Thoracic aorta (tissue), 2 donors: ENCODE measurements at regions not wholly inside any gene's neighbourhood (a gene's known extent, or its start where the extent isn't known, plus 50 kb on each side); places are given as distances from the start of the nearest gene placed in this dataset.

Experiments
- ATAC-seq: fragments of 150-250 bp; one replicate; pipeline ENCODE4 v1.8.0; 2017; ENCODE audit warnings: low read depth; ENCODE audit not compliant: insufficient number of reproducible peaks, low FRiP score
- DNase-seq: peaks from one replicate; pipeline ENCODE4 v3.0.0-alpha.2; 2020; ENCODE audit warnings: low spot score
- H3K27ac ChIP-seq, 2 donors: fragments of 200-600 bp; sonication (generic); 1 replicate in 1 of 2; 2 replicates in 1 of 2; pipeline ENCODE4 v1.5.1; 2016; ENCODE audit warnings: mild to moderate bottlenecking in 2 of 2, moderate library complexity in 2 of 2
- H3K27me3 ChIP-seq: fragments of 200-600 bp; sonication (generic); replicated peaks from 2 replicates; pipeline ENCODE4 v1.6.0; 2016; ENCODE audit warnings: mild to moderate bottlenecking; ENCODE audit not compliant: insufficient read depth
- H3K36me3 ChIP-seq: fragments of 200-600 bp; sonication (generic); one replicate; pipeline ENCODE4 v1.5.1; 2016
- H3K4me1 ChIP-seq, 2 donors: fragments of 200-600 bp; sonication (generic); 1 replicate in 1 of 2; 2 replicates in 1 of 2; pipeline versions ENCODE4 v1.5.1 to v1.6.0; 2016; ENCODE audit warnings: low read depth in 2 of 2, mild to moderate bottlenecking in 1 of 2; ENCODE audit not compliant: control insufficient read depth in 1 of 2
- H3K4me3 ChIP-seq: fragments of 200-600 bp; sonication (generic); 2 replicates; pipeline ENCODE4 v1.5.1; 2016; ENCODE audit warnings: mild to moderate bottlenecking
- H3K9me3 ChIP-seq: fragments of 200-600 bp; sonication (generic); 2 replicates; pipeline ENCODE4 v1.5.1; 2016
- CTCF ChIP-seq: fragments of 200-600 bp; sonication (generic); IDR thresholded peaks from one replicate; pipeline ENCODE4 v1.5.1; 2019; ENCODE audit warnings: antibody characterized with exemption

- H3K4me1 ChIP-seq = no peaks in the 10 kb centered on the region
- H3K9me3 ChIP-seq = no peaks in the 10 kb centered on the region
- no peak for TF ChIP-seq CTCF
- H3K27ac ChIP-seq = no peak overlapping the region
- ATAC-seq (no peak), DNase-seq (no peak)
- H3K27me3 ChIP-seq = no peaks in the 10 kb centered on the region
- no peak overlapping the region for H3K4me3 ChIP-seq
- H3K36me3 ChIP-seq = no peaks in the 10 kb centered on the region
Observed at GRCh38 chr2:22734373-22735045, 650.5 kb upstream of the KLHL29 start.

GRCh38 chr2:22737144-22737543 is 647.8 kb upstream of the KLHL29 start:
- Histone ChIP-seq H3K9me3 (no peaks in the 10 kb centered on the region), H3K4me3 (no peak overlapping the region), H3K36me3 (no peaks in the 10 kb centered on the region), H3K27me3 (no peaks in the 10 kb centered on the region), H3K4me1 (no peaks in the 10 kb centered on the region), H3K27ac (no peak overlapping the region)
- DNase-seq (no peak), ATAC-seq (no peak)
- no peak for TF ChIP-seq CTCF

GRCh38 chr2:22741216-22741615 is 643.8 kb upstream of the KLHL29 start:
- no peaks in the 10 kb centered on the region for H3K4me1 ChIP-seq
- no peaks in the 10 kb centered on the region for H3K36me3 ChIP-seq
- no peak for TF ChIP-seq CTCF
- H3K9me3 ChIP-seq = no peaks in the 10 kb centered on the region
- DNase-seq (no peak), ATAC-seq (no peak)
- H3K4me3 ChIP-seq = no peak overlapping the region
- no peak overlapping the region for H3K27ac ChIP-seq
- H3K27me3 ChIP-seq = no peaks in the 10 kb centered on the region

- no peak for TF ChIP-seq CTCF
- Histone ChIP-seq H3K4me1 (no peaks in the 10 kb centered on the region), H3K27me3 (no peaks in the 10 kb centered on the region), H3K36me3 (no peaks in the 10 kb centered on the region), H3K9me3 (no peaks in the 10 kb centered on the region), H3K27ac (no peak overlapping the region), H3K4me3 (no peak overlapping the region)
- ATAC-seq (no peak), DNase-seq (no peak)
Observed at GRCh38 chr2:22748909-22749308, 636.1 kb upstream of the KLHL29 start.

GRCh38 chr2:22753476-22753875 is 631.5 kb upstream of the KLHL29 start:
- DNase-seq (no peak), ATAC-seq (no peak)
- H3K36me3 ChIP-seq = no peaks in the 10 kb centered on the region
- no peaks in the 10 kb centered on the region for H3K9me3 ChIP-seq
- no peak overlapping the region for H3K27ac ChIP-seq
- H3K4me1 ChIP-seq = no peaks in the 10 kb centered on the region
- H3K27me3 ChIP-seq = no peaks in the 10 kb centered on the region
- no peak for TF ChIP-seq CTCF
- no peak overlapping the region for H3K4me3 ChIP-seq
